IMR-90 (cell line): ENCODE measurements at regions not wholly inside any gene's neighbourhood (a gene's known extent, or its start where the extent isn't known, plus 50 kb on each side); places are given as distances from the start of the nearest gene placed in this dataset.

Source experiments
- ATAC-seq: fragments of 200-7000 bp; cut with Tn5 transposase; 2 replicates; pipeline ENCODE4 v1.9.1; 2020; ENCODE audit warnings: low read depth, mild to moderate bottlenecking, moderate library complexity
- BruUV-seq: library from RNA; stranded (reverse); fragments of 400-500 nt; replicated peaks from 2 replicates; lab custom pipeline; 2021; lab: Mats Ljungman, UMichigan
- CTCF ChIA-PET: fragments of 300-600 bp; formaldehyde crosslinking; extraction: SDS; loops from one replicate; lab custom pipeline; 2021; ENCODE audit warnings: antibody characterized with exemption; lab: Yijun Ruan, JAX
- POLR2A ChIA-PET: fragments of 300-600 bp; sonication (Branson Sonifier 250); formaldehyde crosslinking; loops from one replicate; lab custom pipeline; 2022; ENCODE audit warnings: antibody characterized with exemption; ENCODE audit not compliant: unreplicated experiment; lab: Charles Lee
- DNase-seq: peaks from one replicate; pipeline ENCODE4 v3.0.0; 2013
- H2AFZ ChIP-seq: replicated peaks from 2 replicates; pipeline ENCODE3; 2013; ENCODE audit warnings: low read length, mild to moderate bottlenecking; ENCODE audit not compliant: poor library complexity
- H2AK5ac ChIP-seq: 2 replicates; pipeline ENCODE4 v1.6.1; 2013; ENCODE audit warnings: low read depth, low read length, inconsistent platforms
- H2AK9ac ChIP-seq: replicated peaks from 2 replicates; pipeline ENCODE3; 2013; ENCODE audit warnings: mild to moderate bottlenecking, low read depth, low read length, moderate library complexity; ENCODE audit not compliant: poor library complexity
- H2BK120ac ChIP-seq: 2 replicates; pipeline ENCODE4 v1.6.1; 2013; ENCODE audit warnings: low read depth, low read length, inconsistent platforms
- H2BK15ac ChIP-seq: 3 replicates; pipeline ENCODE4 v1.6.1; 2013; ENCODE audit warnings: low read depth, low read length, inconsistent platforms
- H2BK20ac ChIP-seq: 2 replicates; pipeline ENCODE4 v1.6.1; 2013; ENCODE audit warnings: low read depth, mild to moderate bottlenecking, inconsistent platforms, low read length, moderate library complexity
- H2BK5ac ChIP-seq: 2 replicates; pipeline ENCODE4 v1.6.1; 2013; ENCODE audit warnings: mild to moderate bottlenecking, low read depth, low read length, inconsistent platforms; ENCODE audit not compliant: poor library complexity, severe bottlenecking
- H3K14ac ChIP-seq: replicated peaks from 2 replicates; pipeline ENCODE4 v1.6.1; 2013; ENCODE audit warnings: low read depth, low read length, inconsistent platforms
- H3K18ac ChIP-seq: 2 replicates; pipeline ENCODE4 v1.6.1; 2013; ENCODE audit warnings: low read depth, low read length, control low read depth
- H3K23ac ChIP-seq: 2 replicates; pipeline ENCODE4 v1.6.1; 2013; ENCODE audit warnings: low read depth, low read length, inconsistent platforms
- H3K27ac ChIP-seq: 2 replicates; pipeline ENCODE4 v1.5.1; 2013; ENCODE audit warnings: mild to moderate bottlenecking, control low read depth, low read length; ENCODE audit not compliant: insufficient read depth
- H3K27me3 ChIP-seq: 2 replicates; pipeline ENCODE4 v1.6.1; 2013; ENCODE audit warnings: low read length; ENCODE audit not compliant: control insufficient read depth, insufficient read depth
- H3K36me3 ChIP-seq: 2 replicates; pipeline ENCODE4 v1.6.1; 2013; ENCODE audit warnings: low read length, mixed read lengths; ENCODE audit not compliant: control insufficient read depth, insufficient read depth
- H3K4ac ChIP-seq: 2 replicates; pipeline ENCODE4 v1.6.1; 2013; ENCODE audit warnings: low read depth, low read length, inconsistent platforms
- H3K4me1 ChIP-seq: 2 replicates; pipeline ENCODE4 v1.6.1; 2013; ENCODE audit warnings: low read length, mixed read lengths; ENCODE audit not compliant: control insufficient read depth, insufficient read depth
- H3K4me2 ChIP-seq: 2 replicates; pipeline ENCODE4 v1.6.1; 2013; ENCODE audit warnings: low read depth, mild to moderate bottlenecking, control low read depth, low read length, moderate library complexity
- H3K4me3 ChIP-seq: 2 replicates; pipeline ENCODE4 v1.5.1; 2013; ENCODE audit warnings: low read depth, mild to moderate bottlenecking, control low read depth, low read length, moderate library complexity; ENCODE audit not compliant: insufficient read depth
- H3K56ac ChIP-seq: 2 replicates; pipeline ENCODE4 v1.6.1; 2013; ENCODE audit warnings: low read length, inconsistent platforms; ENCODE audit not compliant: insufficient read depth; ENCODE audit errors: extremely low read depth
- H3K79me1 ChIP-seq, 2 experiments: 2 replicates each; pipeline ENCODE4 v1.6.1; 2013; ENCODE audit warnings: low read length in 2 of 2, inconsistent platforms in 1 of 2, low read depth in 1 of 2
- H3K9ac ChIP-seq: 2 replicates; pipeline ENCODE4 v1.6.1; 2013; ENCODE audit warnings: low read depth, low read length, control low read depth
- H3K9me1 ChIP-seq: 2 replicates; pipeline ENCODE4 v1.6.1; 2013; ENCODE audit warnings: low read length, inconsistent platforms; ENCODE audit not compliant: insufficient read depth
- H3K9me3 ChIP-seq: 2 replicates; pipeline ENCODE4 v1.6.1; 2013; ENCODE audit warnings: low read length; ENCODE audit not compliant: control insufficient read depth, insufficient read depth
- H4K20me1 ChIP-seq: 2 replicates; pipeline ENCODE4 v1.6.1; 2013; ENCODE audit warnings: low read length, inconsistent platforms; ENCODE audit not compliant: insufficient read depth
- H4K5ac ChIP-seq: 2 replicates; pipeline ENCODE4 v1.6.1; 2013; ENCODE audit warnings: mild to moderate bottlenecking, low read depth, low read length, control low read depth
- H4K8ac ChIP-seq, 2 experiments: 2 replicates each; pipeline ENCODE4 v1.6.1; 2013; ENCODE audit warnings: low read depth in 2 of 2, low read length in 2 of 2, control low read depth in 1 of 2, inconsistent platforms in 1 of 2
- H4K91ac ChIP-seq: 2 replicates; pipeline ENCODE4 v1.6.1; 2013; ENCODE audit warnings: low read depth, low read length, inconsistent platforms; ENCODE audit not compliant: insufficient read depth
- BHLHE40 ChIP-seq: fragments of 150-350 bp; IDR thresholded peaks from 2 replicates; pipeline ENCODE4 v1.6.1; 2016; ENCODE audit warnings: mild to moderate bottlenecking, low read depth, low read length
- CEBPB ChIP-seq: IDR thresholded peaks from 2 replicates; pipeline ENCODE4 v1.6.1; 2012; ENCODE audit warnings: low read depth, low read length, improper control_type of control experiment
- CHD1 ChIP-seq: IDR thresholded peaks from 2 replicates; pipeline ENCODE4 v1.6.1; 2012; ENCODE audit warnings: low read depth, low read length, improper control_type of control experiment
- FOS ChIP-seq: fragments of 150-350 bp; IDR thresholded peaks from 2 replicates; pipeline ENCODE4 v1.6.1; 2016; ENCODE audit warnings: low read depth, low read length
- MAFK ChIP-seq: IDR thresholded peaks from 2 replicates; pipeline ENCODE4 v1.6.1; 2012; ENCODE audit warnings: low read depth, low read length, improper control_type of control experiment
- MAZ ChIP-seq: IDR thresholded peaks from 2 replicates; pipeline ENCODE4 v1.6.1; 2012; ENCODE audit warnings: low read depth, mild to moderate bottlenecking, low read length, improper control_type of control experiment, moderate library complexity, borderline replicate concordance
- MXI1 ChIP-seq: IDR thresholded peaks from 2 replicates; pipeline ENCODE4 v1.6.1; 2012; ENCODE audit warnings: low read depth, mild to moderate bottlenecking, low read length, moderate library complexity, borderline replicate concordance
- NFE2L2 ChIP-seq: fragments of 150-350 bp; IDR thresholded peaks from 2 replicates; pipeline ENCODE4 v1.6.1; 2016; ENCODE audit warnings: low read depth, mild to moderate bottlenecking, low read length
- POLR2A ChIP-seq: IDR thresholded peaks from 2 replicates; pipeline ENCODE4 v1.6.1; 2012; ENCODE audit warnings: mild to moderate bottlenecking, low read depth, low read length
- RAD21 ChIP-seq: IDR thresholded peaks from 2 replicates; pipeline ENCODE4 v1.6.1; 2012; ENCODE audit warnings: low read length, improper control_type of control experiment
- RCOR1 ChIP-seq: IDR thresholded peaks from 2 replicates; pipeline ENCODE4 v1.6.1; 2012; ENCODE audit warnings: mild to moderate bottlenecking, low read length, improper control_type of control experiment; ENCODE audit not compliant: insufficient replicate concordance
- RFX5 ChIP-seq: IDR thresholded peaks from 2 replicates; pipeline ENCODE4 v1.8.0; 2012; ENCODE audit warnings: low read depth, mild to moderate bottlenecking, low read length, moderate library complexity
- SMC3 ChIP-seq: fragments of 150-350 bp; IDR thresholded peaks from 2 replicates; pipeline ENCODE4 v1.6.1; 2016; ENCODE audit warnings: low read depth, mild to moderate bottlenecking, antibody characterized with exemption, low read length, moderate library complexity
- WGBS, 2 experiments: methylation state at CpG; one replicate each; pipeline versions ENCODE4 v1.1.5 to v1.1.7; 2013; ENCODE audit warnings: missing lambda C conversion rate in 2 of 2; ENCODE audit not compliant: insufficient read length in 1 of 2; ENCODE audit errors: extremely low coverage in 2 of 2; 5-methylcytosine and 5-hydroxymethylcytosine counted together
- dilution Hi-C: fragments of 300-500 bp; cut with HindIII; formaldehyde crosslinking; loops from one replicate; pipeline ENCODE4 v1.14.3; 2018; ENCODE audit warnings: low sequenced_read_pairs; ENCODE audit not compliant: unreplicated experiment
- in situ Hi-C: fragments of 300-500 bp; cut with MboI; formaldehyde crosslinking; loops from 3 replicates; pipeline ENCODE4 v1.14.3; 2019; ENCODE audit warnings: low sequenced_read_pairs, inconsistent platforms, mixed read lengths
- intact Hi-C: fragments of 100-400 bp; cut with micrococcal nuclease; formaldehyde crosslinking; loops from 2 replicates; pipeline ENCODE4 v1.10.0; 2022
- TF ChIP-seq, protein P1 (sequence below): fragments of 150-350 bp; IDR thresholded peaks from 2 replicates; pipeline ENCODE4 v1.6.1; 2017; ENCODE audit warnings: mild to moderate bottlenecking, antibody characterized with exemption, low read length, low read depth
- TF ChIP-seq, protein P2 (sequence below): fragments of 150-350 bp; IDR thresholded peaks from 2 replicates; pipeline ENCODE4 v1.6.1; 2016; ENCODE audit warnings: low read depth, mild to moderate bottlenecking, low read length, moderate library complexity, borderline replicate concordance
- TF ChIP-seq, protein P3 (sequence below): conservative IDR thresholded peaks from 2 replicates; pipeline ENCODE4 v1.5.1; 2012; ENCODE audit warnings: mild to moderate bottlenecking, low read depth, low read length, improper control_type of control experiment

DNA sequence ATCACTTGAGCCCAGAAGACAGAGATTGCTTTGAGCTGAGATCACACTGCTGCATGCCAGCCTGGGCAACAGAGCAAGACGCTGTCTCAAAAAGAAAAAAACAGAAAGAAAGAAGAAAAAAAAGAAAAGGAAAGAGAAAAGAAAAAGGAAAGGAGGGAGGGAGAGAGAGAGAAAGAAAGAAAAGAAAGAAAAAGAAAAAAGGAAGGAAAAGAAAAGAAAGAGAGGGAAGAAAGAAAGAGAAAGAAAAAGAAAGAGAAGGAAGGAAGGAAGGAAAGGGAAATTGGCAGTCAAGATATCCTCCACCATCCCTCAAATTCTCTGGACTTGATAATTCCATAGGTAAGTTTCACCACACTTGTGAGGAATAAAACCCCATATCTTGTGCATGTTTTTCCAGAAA is 71.4 kb upstream of the WSB1 start:
- Histone ChIP-seq H2AK9ac (no peak overlapping the region), H4K20me1 (no peaks in the 10 kb centered on the region), H4K5ac (no peak overlapping the region), H3K4me3 (no peak overlapping the region), H3K27ac (no peak overlapping the region), H4K91ac (no peak overlapping the region), H2AFZ (no peak overlapping the region), H3K14ac (no peak overlapping the region), H3K4ac (no peak overlapping the region), H2BK120ac (no peak overlapping the region), H4K8ac (no peak overlapping the region), H2BK20ac (no peak overlapping the region), H2AK5ac (no peak overlapping the region), H2BK5ac (no peak overlapping the region), H3K56ac (no peak overlapping the region), H3K9me3 (no peaks in the 10 kb centered on the region), H3K4me1 (no peaks in the 10 kb centered on the region), H3K18ac (no peak overlapping the region), H3K27me3 (no peaks in the 10 kb centered on the region), H3K79me1 (no peaks in the 10 kb centered on the region), H3K4me2 (no peak overlapping the region), H3K9ac (no peak overlapping the region), H3K23ac (no peak overlapping the region), H3K9me1 (no peaks in the 10 kb centered on the region), H3K36me3 (no peaks in the 10 kb centered on the region), H2BK15ac (no peak overlapping the region)
- ATAC-seq (no peak), DNase-seq (no peak)
- dilution Hi-C loops, result no loop called here
- intact Hi-C loops, result no loop called here
- BruUV-seq, result no TSS peak
- ChIA-PET POLR2A (no interaction called here), CTCF (interaction anchor here (0.7 kb wide), 1 partner anchor 15 kb away, joined by 5 read pairs; no protein-coding TSS in a partner anchor)
- no CpG with 5 or more reads among the region's 1 CpG for WGBS, 2 experiments
- TF ChIP-seq NFE2L2, result no peak
- TF ChIP-seq MXI1, result no peak
- TF ChIP-seq, protein P1, sequence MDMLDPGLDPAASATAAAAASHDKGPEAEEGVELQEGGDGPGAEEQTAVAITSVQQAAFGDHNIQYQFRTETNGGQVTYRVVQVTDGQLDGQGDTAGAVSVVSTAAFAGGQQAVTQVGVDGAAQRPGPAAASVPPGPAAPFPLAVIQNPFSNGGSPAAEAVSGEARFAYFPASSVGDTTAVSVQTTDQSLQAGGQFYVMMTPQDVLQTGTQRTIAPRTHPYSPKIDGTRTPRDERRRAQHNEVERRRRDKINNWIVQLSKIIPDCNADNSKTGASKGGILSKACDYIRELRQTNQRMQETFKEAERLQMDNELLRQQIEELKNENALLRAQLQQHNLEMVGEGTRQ, result no peak
- no peak for TF ChIP-seq RFX5
- TF ChIP-seq SMC3, result no peak
- TF ChIP-seq RAD21, result no peak
- no peak for TF ChIP-seq FOS
- TF ChIP-seq, protein P2, sequence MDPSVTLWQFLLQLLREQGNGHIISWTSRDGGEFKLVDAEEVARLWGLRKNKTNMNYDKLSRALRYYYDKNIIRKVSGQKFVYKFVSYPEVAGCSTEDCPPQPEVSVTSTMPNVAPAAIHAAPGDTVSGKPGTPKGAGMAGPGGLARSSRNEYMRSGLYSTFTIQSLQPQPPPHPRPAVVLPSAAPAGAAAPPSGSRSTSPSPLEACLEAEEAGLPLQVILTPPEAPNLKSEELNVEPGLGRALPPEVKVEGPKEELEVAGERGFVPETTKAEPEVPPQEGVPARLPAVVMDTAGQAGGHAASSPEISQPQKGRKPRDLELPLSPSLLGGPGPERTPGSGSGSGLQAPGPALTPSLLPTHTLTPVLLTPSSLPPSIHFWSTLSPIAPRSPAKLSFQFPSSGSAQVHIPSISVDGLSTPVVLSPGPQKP, result no peak
- TF ChIP-seq MAZ, result no peak
- no peak for TF ChIP-seq RCOR1
- no peak for TF ChIP-seq POLR2A
- TF ChIP-seq, protein P3, sequence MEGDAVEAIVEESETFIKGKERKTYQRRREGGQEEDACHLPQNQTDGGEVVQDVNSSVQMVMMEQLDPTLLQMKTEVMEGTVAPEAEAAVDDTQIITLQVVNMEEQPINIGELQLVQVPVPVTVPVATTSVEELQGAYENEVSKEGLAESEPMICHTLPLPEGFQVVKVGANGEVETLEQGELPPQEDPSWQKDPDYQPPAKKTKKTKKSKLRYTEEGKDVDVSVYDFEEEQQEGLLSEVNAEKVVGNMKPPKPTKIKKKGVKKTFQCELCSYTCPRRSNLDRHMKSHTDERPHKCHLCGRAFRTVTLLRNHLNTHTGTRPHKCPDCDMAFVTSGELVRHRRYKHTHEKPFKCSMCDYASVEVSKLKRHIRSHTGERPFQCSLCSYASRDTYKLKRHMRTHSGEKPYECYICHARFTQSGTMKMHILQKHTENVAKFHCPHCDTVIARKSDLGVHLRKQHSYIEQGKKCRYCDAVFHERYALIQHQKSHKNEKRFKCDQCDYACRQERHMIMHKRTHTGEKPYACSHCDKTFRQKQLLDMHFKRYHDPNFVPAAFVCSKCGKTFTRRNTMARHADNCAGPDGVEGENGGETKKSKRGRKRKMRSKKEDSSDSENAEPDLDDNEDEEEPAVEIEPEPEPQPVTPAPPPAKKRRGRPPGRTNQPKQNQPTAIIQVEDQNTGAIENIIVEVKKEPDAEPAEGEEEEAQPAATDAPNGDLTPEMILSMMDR, result no peak
- TF ChIP-seq CEBPB, result no peak
- TF ChIP-seq CHD1, result no peak
- no peak for TF ChIP-seq MAFK
- TF ChIP-seq BHLHE40, result no peak
- in situ Hi-C loops, result no loop called here
